ENCODE measurements at regions not wholly inside any gene's neighbourhood (a gene's known extent, or its start where the extent isn't known, plus 50 kb on each side); places are given as distances from the start of the nearest gene placed in this dataset.

DNA sequence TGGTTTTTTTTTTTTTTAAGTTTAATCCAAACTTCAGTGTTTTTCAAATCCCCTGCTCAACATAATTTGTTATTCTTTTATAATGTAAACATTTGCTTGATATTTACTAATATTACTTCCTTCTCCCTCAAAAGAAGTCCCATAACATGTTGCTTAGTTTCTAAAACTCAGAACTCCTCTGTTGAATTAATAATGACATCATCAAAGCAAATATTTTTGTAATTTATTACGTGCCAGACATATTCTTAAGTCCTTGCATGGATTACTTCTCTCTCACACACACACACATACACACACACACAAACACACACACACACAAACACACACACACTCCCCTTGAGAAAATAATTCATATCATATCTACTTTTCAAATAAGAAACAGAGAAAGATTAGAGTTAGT lies 1432.3 kb upstream of the SPRY2 start:
- no peak for DNase-seq

DNA sequence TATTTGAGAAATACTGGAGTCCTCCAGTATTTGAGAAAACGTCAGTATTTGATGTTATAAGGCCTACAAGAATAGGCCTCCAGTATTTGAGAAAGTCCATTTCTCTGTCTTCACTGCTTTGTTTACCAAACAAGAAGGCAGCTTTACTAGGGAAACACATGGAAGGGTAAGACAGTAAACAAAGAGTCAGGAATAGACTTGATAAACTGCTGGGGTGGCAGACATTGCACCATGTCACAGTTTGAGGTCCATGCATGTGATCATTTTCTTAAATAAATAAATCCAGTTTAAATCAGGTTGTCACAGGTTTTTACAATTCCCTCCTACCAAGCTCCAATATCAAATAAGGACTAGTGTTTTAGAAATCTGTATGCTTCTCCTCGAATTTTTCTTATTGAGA lies 1431.0 kb upstream of the SPRY2 start:
- DNase-seq: no peak

DNA sequence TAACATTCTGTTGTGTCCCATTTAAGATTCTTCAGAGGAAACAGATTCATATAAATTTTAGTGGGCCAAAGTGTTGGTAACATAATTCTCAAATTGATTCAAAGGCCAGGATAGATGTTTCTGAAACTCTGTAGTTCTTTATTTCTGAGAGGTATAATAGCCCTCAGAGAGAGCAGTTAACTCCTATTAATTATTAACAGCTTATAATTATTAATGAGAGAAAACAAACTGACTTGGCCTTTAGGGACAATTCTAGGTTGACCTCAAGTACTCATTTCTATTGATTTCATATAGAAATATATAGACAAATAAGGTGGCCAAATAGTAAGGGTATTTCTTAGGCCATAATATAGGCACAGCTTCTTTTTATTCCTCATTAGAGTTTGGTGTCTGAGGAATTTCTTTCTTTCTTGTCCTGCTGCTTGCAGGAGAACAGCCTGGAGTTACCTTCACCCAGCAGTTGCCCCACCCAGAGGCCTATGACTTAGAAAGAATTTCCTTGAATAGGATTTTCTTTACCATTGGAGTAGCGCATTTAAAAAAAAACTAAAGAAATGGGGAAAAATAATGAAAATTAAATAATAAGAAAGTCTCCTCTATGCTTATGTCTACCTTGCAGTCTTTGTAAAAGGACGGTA lies 1430.1 kb upstream of the SPRY2 start:
- DNase-seq: peak; percentile 7

DNA sequence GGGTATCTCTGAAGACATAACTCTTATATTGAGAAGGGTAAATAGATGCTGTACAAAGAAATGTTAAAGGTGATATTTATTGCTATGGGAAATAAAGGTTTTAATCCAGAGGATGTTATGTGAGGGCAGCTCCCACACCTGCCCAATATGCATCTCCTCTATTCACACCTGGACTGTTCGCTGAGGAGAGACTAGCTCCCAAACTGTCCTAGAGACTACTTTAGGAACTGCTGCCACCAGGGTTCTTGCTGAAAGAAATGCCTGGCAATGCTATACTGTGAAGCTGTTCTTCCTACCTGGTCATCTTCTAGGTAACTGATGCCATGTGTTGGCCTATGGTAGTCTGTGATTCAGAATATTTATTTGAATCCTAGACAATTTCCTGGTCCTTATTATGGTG lies 1421.5 kb upstream of the SPRY2 start:
- DNase-seq: no peak

DNA sequence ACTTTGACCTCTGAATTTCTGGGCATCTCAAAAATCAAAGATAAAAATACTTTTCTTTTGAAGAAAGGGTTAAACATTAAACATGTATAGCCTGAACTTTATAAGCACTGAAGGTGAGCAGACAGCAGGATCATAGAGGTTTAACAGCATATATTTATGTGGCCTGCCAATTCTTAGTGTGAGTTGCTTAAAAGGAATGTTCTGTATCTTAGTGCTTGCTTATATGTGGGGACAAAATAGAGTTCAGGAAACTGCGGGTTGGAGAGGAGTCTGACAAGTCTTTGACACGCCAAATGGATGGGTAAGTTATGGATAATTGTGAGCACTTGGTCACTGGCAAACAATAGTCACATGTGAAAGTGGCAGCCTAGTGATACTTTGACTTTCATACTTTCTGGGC lies 1419.4 kb upstream of the SPRY2 start:
- DNase-seq: no peak

DNA sequence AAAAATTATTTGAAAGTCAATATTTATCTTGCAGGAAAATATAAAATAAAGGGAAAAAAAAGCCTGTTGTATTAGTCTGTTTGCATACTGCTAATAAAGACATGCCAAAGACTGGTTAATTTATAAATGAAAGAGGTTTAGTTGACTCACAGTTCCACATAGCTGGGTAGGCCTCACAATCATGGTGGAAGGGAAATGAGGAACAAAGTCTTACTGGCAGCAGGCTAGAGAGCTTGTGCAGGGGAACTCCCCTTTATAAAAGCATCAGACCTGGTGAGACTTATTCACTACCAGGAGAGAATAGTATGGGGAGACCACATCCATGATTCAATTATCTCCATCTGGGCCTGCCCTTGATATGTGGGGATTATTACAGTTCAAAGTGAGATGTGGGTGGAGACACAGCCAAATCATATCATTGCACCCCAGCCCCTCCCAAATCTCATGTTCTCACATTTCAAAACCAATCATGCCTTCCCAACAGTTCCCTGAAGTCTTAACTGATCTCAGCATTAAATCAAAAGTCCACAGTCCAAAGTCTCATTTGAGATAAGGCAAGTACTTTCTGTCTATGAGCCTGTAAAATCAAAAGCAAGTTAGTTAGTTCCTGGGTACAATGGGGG lies 1416.5 kb upstream of the SPRY2 start:
- DNase-seq: no peak

DNA sequence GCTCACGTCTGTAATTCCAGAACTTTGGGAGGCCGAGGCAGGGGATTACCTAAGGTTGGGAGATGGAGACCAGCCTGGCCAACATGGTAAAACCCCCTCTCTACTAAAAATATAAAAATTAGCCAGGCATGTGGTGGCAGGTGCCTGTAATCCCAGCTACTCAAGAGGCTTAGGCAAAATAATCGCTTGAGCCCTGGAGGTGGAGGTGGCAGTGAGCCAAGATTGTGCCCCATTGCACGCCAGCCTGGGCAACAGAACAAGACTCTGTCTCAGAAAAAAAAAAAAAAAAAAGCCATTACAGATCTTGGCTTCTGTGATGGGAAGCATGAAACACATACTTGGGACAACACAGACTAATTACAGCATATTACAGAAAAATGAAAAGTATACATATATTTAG lies 1404.5 kb upstream of the SPRY2 start:
- DNase-seq: no peak

DNA sequence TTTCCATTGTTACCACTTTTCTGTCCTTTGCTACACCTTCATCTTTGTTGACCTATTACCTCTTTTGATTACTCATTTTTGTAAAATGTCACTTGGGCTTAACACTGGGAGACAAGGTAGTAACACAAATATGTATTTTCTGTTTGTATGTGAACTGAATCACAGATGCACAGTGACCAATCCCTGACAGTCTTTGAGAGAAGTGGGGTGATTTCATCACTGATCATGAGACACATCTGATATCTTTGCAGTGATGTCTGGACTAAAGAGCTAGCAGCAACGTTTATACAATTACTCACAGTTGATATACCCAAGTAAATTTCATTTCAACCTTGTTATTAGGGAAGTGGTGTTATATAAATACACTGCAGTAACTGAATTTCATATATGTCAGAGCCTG lies 1397.4 kb upstream of the SPRY2 start:
- no peak for DNase-seq

DNA sequence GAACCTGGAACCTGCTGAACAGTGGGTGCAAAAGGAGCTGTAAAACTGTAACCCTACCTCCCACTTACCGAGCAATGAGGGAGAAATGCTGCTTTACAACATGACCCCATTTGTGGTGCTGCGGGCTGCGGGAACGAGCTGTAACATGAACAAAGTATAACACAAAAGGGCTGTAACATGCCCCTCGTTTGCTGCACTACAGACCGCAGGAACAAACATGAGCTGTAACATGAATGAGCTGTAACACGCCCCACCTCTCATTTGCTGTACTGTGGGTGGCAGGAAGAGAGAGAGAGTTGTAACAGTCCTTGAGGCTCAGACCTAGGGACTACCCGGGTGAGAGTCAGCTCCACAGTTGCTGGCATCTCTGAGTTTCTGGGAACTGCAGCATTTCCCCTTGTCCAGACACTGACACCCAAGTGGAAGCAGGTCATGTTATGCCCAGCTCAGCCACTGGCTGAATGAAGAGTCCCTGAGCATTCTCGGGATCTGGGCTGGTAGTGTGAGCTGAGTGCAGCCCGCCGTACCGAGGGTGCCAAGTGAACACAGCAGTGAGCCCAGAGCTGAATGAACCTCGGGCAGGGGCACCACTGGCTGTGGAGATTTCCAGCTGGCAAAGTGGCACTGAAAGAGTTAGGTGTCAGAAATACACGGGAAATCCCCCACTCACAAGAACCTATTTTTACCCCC lies 1385.3 kb upstream of the SPRY2 start:
- DNase-seq: no peak

DNA sequence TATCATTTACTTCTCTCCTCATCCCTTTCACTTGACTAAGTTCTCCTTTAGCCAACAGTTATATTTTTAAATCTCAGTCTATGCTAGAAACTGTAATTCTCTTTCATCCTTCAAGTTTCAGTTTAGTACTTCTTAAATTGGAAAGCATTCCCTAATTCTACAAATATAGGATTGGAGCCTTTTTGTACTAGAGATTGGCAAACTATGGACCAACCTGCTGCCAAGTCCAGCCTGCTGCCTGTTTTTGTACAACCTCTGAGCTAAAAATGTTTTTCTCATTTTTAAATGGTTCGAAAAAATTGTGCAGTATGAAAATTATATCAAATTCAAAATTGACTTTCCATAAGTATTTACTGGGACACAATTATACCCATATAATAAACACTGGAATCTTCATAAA lies 1381.5 kb upstream of the SPRY2 start:
- no peak for DNase-seq

DNA sequence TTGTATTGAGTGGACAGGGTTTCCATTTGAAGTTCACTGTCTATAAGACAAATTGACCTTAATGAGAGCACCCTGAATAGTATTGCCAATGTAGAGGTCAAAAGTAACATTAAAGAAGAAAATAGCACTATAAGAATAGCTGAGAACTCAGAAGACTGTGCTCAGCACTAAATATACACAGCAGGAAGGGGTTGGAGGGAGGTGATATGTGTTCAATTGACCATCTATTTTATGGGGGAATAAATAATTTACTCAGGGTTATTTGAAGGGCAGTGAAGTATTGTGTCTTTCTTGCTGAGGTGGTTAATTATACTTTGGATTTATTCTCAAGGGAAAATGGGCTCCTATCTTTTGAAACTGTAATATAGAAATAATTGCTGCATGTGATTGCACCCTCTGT lies 1380.5 kb upstream of the SPRY2 start:
- no peak for DNase-seq

DNA sequence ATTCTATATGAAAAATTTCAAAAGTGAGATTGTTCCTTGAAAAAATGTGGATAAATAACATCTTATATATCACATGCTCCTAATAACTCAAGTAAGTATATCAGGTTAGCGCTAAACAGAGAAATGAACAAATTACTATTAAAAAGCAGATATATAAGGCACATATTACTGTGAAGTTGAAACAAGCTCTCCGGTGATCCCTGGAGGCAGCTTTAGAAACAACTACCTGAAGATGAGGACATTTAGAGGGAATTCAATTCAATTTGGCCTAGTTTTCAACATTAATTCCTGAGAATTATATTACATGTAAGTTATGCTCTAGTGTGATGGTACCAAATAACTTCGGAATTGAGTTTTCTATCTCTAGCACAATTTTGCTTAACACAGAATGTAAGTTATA lies 1373.6 kb upstream of the SPRY2 start:
- DNase-seq: no peak

DNA sequence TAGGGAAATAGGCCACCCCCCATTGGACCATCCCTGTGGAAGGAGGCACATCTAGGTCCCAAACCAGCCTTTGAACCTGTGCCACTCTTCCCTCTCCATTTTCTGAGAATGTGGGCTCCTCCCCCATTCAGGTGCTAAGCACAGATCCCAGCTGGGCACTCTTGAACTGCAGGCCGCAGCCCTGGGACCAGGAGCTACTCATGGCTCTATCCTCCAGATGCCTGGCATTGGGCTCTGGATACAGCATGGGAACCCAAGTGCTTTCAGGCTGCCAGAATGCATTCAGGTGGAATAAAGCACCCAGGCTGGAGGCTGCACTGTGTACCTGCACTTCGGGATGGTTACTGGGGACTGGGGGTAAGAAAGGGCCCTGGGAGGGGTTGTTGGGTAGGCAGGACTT lies 1372.3 kb upstream of the SPRY2 start:
- DNase-seq: no peak

DNA sequence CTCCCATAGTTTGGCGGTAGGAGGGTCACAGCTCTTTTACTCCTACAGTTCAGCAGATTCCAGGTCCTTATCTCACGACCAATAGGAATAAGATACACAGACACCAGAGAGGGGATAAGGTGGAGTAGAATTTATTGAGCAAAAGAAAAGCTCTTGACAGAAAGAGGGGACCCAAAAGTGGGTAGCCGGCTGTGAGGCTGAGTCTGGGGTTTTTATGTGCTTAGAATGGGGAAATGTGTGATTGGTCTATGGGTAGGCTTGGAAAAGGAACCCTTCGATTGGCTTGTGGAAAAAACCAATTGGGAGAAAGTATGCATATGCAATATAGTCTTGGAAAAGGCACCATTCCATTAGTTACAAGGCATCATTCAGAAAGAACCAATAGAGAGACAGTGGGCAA lies 1356.9 kb upstream of the SPRY2 start:
- no peak for DNase-seq

DNA sequence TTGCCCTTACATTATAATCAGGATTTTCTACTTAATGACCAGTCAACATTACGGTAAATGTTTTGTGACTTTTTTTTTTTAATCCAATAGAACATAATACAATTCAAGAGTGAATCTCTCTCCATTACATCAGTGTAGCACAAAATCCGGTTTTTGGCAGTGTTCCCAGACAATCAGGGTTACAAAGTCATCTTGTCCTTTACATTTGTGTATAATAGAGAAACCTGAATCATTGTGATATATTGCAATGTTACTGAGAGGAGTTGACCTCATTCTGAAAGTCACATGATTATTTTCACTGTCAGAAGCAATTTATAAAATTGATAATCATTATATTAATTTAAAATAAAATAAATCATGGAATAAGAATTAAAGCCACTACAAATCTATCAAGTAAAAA lies 1346.0 kb upstream of the SPRY2 start:
- DNase-seq: no peak

DNA sequence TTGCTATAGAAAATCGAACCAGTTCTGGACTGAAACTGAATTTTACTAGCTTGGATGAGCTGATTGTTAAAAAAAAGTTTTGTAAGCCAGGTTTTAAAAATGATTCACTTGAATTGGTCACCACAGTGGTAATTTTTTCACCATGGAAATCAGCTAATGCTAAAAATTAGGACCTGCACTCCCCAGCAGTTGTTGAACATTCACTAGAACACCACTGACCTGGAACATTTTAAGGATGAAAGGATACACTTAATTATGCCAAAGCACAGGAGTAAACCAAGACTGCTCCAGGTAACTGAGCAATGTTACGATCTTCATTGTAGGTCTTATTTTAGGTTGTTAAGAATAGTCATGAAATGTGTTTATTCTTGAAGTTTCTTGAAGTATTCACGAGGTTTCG lies 1342.6 kb upstream of the SPRY2 start:
- DNase-seq: peak; percentile 37

DNA sequence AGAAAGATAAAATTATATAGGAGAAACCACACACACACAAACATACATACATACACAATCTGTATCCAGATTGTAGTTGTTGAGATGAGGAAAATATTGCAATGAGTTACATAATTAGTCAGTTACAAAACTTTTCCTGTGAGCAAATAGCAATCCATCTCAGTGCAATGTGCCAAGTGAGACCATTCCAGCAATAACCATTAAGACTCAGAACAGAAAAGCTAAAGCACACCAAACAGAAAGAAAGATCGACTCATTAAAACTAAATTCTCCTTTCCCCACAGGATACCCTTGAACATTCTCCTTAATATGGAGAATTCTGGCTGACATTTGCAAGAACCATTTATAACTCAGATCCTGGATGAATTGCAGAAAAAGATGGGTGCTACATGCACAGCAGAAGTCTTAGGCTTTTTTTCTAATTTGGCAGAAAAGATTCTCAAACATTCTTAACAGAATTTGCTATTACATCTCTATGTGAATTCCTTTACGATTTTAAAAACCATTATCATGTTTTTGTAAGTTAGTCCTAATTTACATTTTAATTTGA lies 1341.2 kb upstream of the SPRY2 start:
- no peak for DNase-seq

DNA sequence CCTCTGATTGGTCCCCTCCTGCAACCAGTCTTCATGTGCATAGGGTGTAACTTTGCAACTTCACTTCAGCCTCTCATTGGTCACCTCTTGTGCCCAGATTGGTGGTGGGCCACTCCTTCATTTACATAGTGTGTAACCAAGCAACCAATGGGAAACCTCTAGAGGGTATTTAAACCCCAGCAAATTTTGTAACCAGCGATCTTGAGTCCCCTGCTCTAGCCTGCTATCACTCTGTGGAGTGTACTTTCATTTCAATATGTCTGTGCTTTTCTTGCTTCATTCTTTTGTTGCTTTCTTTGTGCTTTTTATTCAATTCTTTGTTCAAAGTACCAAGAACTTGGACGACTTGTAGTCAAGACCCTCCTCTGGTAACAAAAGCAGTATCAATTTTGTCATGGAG lies 1336.9 kb upstream of the SPRY2 start:
- DNase-seq: no peak

DNA sequence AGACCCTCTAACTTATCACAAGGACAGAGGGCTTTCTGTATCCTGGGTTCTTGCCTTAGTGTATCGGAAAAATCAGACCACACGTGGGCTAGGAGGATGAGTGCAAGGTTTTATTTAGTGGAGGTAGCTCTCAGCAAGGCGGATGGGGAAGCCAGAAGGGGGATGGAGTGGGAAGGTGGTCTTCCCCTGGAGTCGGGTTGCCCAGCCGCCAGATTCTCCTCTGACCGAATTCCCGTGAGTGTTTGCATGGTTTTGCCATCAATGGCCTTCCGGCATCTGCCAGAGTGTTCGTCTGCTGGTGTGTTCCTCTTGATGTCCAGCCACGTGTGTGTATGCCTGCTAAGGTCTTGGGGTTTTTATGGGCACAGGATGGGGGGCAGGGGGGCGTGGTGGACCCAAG lies 1335.1 kb upstream of the SPRY2 start:
- DNase-seq: no peak

DNA sequence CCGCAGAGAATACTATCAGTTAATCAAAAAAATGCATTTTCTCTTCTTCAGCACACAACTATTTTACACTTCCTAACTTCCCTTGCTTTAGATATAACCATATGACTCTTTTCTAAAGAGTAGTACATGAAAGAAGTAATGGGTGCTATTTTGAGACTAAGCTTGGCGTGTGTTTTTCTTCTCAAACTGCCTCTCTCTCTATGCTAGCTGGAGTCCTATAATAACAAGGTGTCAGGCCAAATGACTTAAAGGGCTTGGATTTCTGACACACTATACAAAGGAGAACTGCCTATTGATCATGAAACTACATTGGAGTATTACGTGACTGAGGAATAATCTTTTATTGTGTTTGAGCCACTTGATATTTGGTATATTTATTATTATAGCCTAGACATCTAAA lies 1330.1 kb upstream of the SPRY2 start:
- no peak for DNase-seq

DNA sequence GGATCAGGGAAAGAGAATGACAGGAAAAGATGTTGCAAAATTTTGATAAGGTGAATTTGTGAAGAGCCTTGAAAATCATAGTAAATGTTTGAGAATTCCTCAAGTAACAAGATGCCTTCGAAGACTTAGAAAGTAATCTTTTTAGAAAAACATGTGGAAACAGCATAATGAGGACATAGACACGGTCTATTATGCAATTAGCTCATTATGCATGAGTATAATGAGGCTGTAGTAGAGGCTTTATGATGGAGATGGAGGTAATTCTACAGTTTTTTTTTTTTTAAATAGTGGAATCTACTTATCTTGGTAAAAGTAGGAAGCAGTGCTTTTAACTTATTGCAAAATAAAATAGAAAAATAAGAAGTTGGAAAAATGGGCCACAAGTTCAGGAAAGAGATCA lies 1329.1 kb upstream of the SPRY2 start:
- DNase-seq: no peak

DNA sequence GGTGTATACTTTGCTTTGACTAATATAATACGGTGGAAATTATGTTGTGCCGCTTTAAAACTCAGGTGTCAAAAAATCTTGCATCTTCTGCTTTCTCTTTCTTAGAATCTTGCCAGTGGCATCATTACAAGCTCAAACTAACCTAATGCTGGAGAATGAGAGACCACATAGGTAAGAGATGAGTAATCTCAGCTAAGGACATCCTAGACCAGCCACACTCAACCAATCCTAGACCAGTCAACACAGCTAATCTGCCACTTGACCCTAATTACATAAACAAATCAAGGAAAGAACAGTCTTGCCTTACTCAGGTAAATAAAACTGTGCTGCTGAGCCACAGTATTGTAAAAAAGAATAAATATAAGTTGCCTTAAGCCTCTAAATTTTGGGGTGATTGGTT lies 1323.9 kb upstream of the SPRY2 start:
- no peak for DNase-seq

DNA sequence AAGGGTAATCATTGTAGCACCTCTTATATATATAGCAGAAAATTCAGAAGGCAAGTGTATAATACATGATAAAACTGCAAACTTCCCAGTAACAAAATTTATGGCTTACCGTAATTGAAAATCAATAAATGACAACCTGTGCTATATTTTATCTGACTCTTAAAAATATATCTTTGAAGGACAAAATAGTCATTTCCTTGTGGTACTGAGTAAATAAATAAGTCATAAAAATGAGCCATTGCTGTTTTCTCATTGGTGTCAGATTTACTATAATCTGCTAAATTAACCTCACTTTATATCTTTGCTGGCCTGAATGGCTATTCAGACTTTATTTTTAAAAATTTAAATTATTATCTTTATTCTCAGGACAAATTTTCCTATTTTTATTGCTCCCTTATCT lies 1319.1 kb upstream of the SPRY2 start:
- no peak for DNase-seq

All from left kidney (tissue), 1 donor.